HAP-1 (cell line): ENCODE measurements at regions not wholly inside any gene's neighbourhood (a gene's known extent, or its start where the extent isn't known, plus 50 kb on each side); places are given as distances from the start of the nearest gene placed in this dataset.
"Not testable (repeated sequence)": the region's sequence is repeated elsewhere in the genome, so short reads cannot be mapped to it uniquely, and the experiment has no call there.

Experiments
- DNase-seq, 2 experiments: peaks; one replicate each; pipeline ENCODE4 v3.0.0-alpha.2; 2016 to 2020; ENCODE audit warnings: low spot score in 2 of 2
- H3K27me3 ChIP-seq: fragments of 250-450 bp; sonication (Bioruptor Pico); 2 replicates; pipeline ENCODE4 v1.5.1; 2020; ENCODE audit warnings: low read depth, mild to moderate bottlenecking, moderate library complexity
- H3K36me3 ChIP-seq: fragments of 250-450 bp; sonication (Bioruptor Pico); replicated peaks from 2 replicates; pipeline ENCODE4 v1.5.1; 2020; ENCODE audit warnings: mild to moderate bottlenecking
- H3K4me1 ChIP-seq: fragments of 250-450 bp; sonication (Bioruptor Pico); 2 replicates; pipeline ENCODE4 v1.5.1; 2020; ENCODE audit warnings: mild to moderate bottlenecking
- H3K4me3 ChIP-seq: fragments of 250-450 bp; sonication (Bioruptor Pico); 2 replicates; pipeline ENCODE4 v1.5.1; 2020; ENCODE audit warnings: mild to moderate bottlenecking, moderate library complexity
- H3K9me3 ChIP-seq: fragments of 250-450 bp; sonication (Bioruptor Pico); 2 replicates; pipeline ENCODE4 v1.5.1; 2020; ENCODE audit warnings: mild to moderate bottlenecking, moderate library complexity
- in situ Hi-C: fragments of 300-500 bp; cut with MboI; formaldehyde crosslinking; loops from 3 replicates; pipeline ENCODE4 v1.14.3; 2020; ENCODE audit warnings: low sequenced_read_pairs, inconsistent platforms, mixed read lengths

GRCh38 chrX:138282598-138283150 lies 428.8 kb downstream of the FGF13 start:
- in situ Hi-C loops, H3K27me3 ChIP-seq: not testable (repeated sequence)

GRCh38 chrX:138287205-138287877 lies 424.2 kb downstream of the FGF13 start:
- Histone ChIP-seq H3K27me3 (no peaks in the 10 kb centered on the region), H3K4me1 (no peaks in the 10 kb centered on the region), H3K9me3 (no peaks in the 10 kb centered on the region), H3K4me3 (no peak overlapping the region), H3K36me3 (no peaks in the 10 kb centered on the region)
- in situ Hi-C loops: no loop called here
- no peak for DNase-seq

More at GRCh38 chrX:138282598-138283150, 428.8 kb downstream of the FGF13 start:
- H3K4me1 ChIP-seq, H3K36me3 ChIP-seq, H3K9me3 ChIP-seq, DNase-seq, H3K4me3 ChIP-seq: not testable (repeated sequence)

GRCh38 chrX:138294951-138295350 lies 416.6 kb downstream of the FGF13 start:
- no peak overlapping the region for H3K4me3 ChIP-seq
- H3K9me3 ChIP-seq: no peaks in the 10 kb centered on the region
- H3K36me3 ChIP-seq: no peaks in the 10 kb centered on the region
- no peaks in the 10 kb centered on the region for H3K4me1 ChIP-seq
- DNase-seq: no peak
- in situ Hi-C loops: no loop called here
- H3K27me3 ChIP-seq: no peaks in the 10 kb centered on the region

GRCh38 chrX:138298268-138298667 lies 413.2 kb downstream of the FGF13 start:
- Histone ChIP-seq H3K36me3 (no peaks in the 10 kb centered on the region), H3K27me3 (no peaks in the 10 kb centered on the region), H3K4me1 (no peaks in the 10 kb centered on the region), H3K9me3 (no peaks in the 10 kb centered on the region), H3K4me3 (no peak overlapping the region)
- in situ Hi-C loops: no loop called here
- no peak for DNase-seq

GRCh38 chrX:138345801-138346200 lies 365.7 kb downstream of the FGF13 start:
- Histone ChIP-seq H3K27me3 (peaks cover 3% of the 10 kb centered on the region; the same call in 1 of the 2 replicates), H3K4me3 (no peak overlapping the region), H3K36me3 (no peaks in the 10 kb centered on the region), H3K9me3 (no peaks in the 10 kb centered on the region), H3K4me1 (no peaks in the 10 kb centered on the region)
- in situ Hi-C loops: no loop called here
- no peak for DNase-seq

GRCh38 chrX:138349351-138349750 lies 362.2 kb downstream of the FGF13 start:
- Histone ChIP-seq H3K4me1 (no peaks in the 10 kb centered on the region), H3K9me3 (no peaks in the 10 kb centered on the region), H3K27me3 (peaks cover 3% of the 10 kb centered on the region; the same call in 1 of the 2 replicates), H3K36me3 (no peaks in the 10 kb centered on the region), H3K4me3 (no peak overlapping the region)
- in situ Hi-C loops: no loop called here
- DNase-seq: no peak

GRCh38 chrX:138378876-138379275 lies 332.6 kb downstream of the FGF13 start:
- Histone ChIP-seq H3K27me3 (no peaks in the 10 kb centered on the region), H3K36me3 (no peaks in the 10 kb centered on the region), H3K4me1 (no peaks in the 10 kb centered on the region), H3K4me3 (no peak overlapping the region), H3K9me3 (no peaks in the 10 kb centered on the region)
- in situ Hi-C loops: no loop called here
- DNase-seq: no peak

- H3K27me3 ChIP-seq: no peaks in the 10 kb centered on the region
- no peaks in the 10 kb centered on the region for H3K36me3 ChIP-seq
- no peaks in the 10 kb centered on the region for H3K4me1 ChIP-seq
- no peaks in the 10 kb centered on the region for H3K9me3 ChIP-seq
- H3K4me3 ChIP-seq: no peak overlapping the region
- in situ Hi-C loops: no loop called here
- no peak for DNase-seq
These were observed 303.4 kb downstream of the FGF13 start for GRCh38 chrX:138408101-138408500.

GRCh38 chrX:138411048-138411447 lies 300.5 kb downstream of the FGF13 start:
- H3K4me3 ChIP-seq: no peak overlapping the region
- in situ Hi-C loops: no loop called here
- no peaks in the 10 kb centered on the region for H3K9me3 ChIP-seq
- no peaks in the 10 kb centered on the region for H3K36me3 ChIP-seq
- H3K4me1 ChIP-seq: no peaks in the 10 kb centered on the region
- DNase-seq: no peak
- H3K27me3 ChIP-seq: no peaks in the 10 kb centered on the region
